ENCODE measurements at regions not wholly inside any gene's neighbourhood (a gene's known extent, or its start where the extent isn't known, plus 50 kb on each side); places are given as distances from the start of the nearest gene placed in this dataset.

- H3K9me3 ChIP-seq, result no peaks in the 10 kb centered on the region
- peaks cover 9 to 35% (median 22%) of the 10 kb centered on the region in 4 donors for H3K4me1 ChIP-seq
- no peak overlapping the region for H3K27ac ChIP-seq
- DNase-seq (peak in 1 of 2 donors; percentile 74), ATAC-seq (ENCODE audit: low FRiP score in 2 of 2) (no peak)
- H3K36me3 ChIP-seq, result no peaks in the 10 kb centered on the region
- WGBS, 2 donors, result 49 to 70% methylated on average over 7 to 15 of the region's 16 CpGs
- H3K27me3 ChIP-seq, result no peaks in the 10 kb centered on the region
- no peak overlapping the region for H3K4me3 ChIP-seq
- TF ChIP-seq POLR2AphosphoS5 (IDR thresholded peaks at IDR 0.05), result no peak
- TF ChIP-seq EP300 (IDR thresholded peaks at IDR 0.05), result no peak
- TF ChIP-seq POLR2A (IDR thresholded peaks at IDR 0.05), result no peak
Measured at GRCh38 chr21:43339668-43340067, 87.3 kb downstream of the SIK1 start.

GRCh38 chr21:43338951-43339350 is 88.0 kb downstream of the SIK1 start:
- no peak for ATAC-seq (ENCODE audit: low FRiP score in 2 of 2)
- TF ChIP-seq CTCF (IDR thresholded peaks at IDR 0.05), result no peak
- no peak for TF ChIP-seq POLR2A (IDR thresholded peaks at IDR 0.05)
- TF ChIP-seq EP300 (IDR thresholded peaks at IDR 0.05), result no peak
- TF ChIP-seq POLR2AphosphoS5 (IDR thresholded peaks at IDR 0.05), result no peak
- Histone ChIP-seq H3K27me3 (no peaks in the 10 kb centered on the region), H3K9me3 (no peaks in the 10 kb centered on the region), H3K27ac (no peak overlapping the region), H3K4me3 (no peak overlapping the region), H3K4me1 (peaks cover 8 to 33% (median 20%) of the 10 kb centered on the region in 4 donors), H3K36me3 (no peaks in the 10 kb centered on the region)
- 40 to 70% methylated on average over 4 to 5 of the region's 5 CpGs for WGBS, 2 donors
- no peak for DNase-seq

- peak in 1 of 2 donors; percentile 60 for DNase-seq
- WGBS, 2 donors, result 85 to 87% methylated on average over 11 to 13 of the region's 18 CpGs
- H3K4me1 ChIP-seq, result peaks cover 10 to 34% (median 21%) of the 10 kb centered on the region in 4 donors
Measured at GRCh38 chr21:43337901-43338655, 88.9 kb downstream of the SIK1 start.

GRCh38 chr21:43335119-43335518 is 91.8 kb downstream of the SIK1 start:
- Histone ChIP-seq H3K27me3 (no peaks in the 10 kb centered on the region), H3K9me3 (no peaks in the 10 kb centered on the region), H3K4me3 (no peak overlapping the region), H3K4me1 (peaks cover 12 to 26% (median 22%) of the 10 kb centered on the region in 4 donors), H3K36me3 (no peaks in the 10 kb centered on the region), H3K27ac (no peak overlapping the region)
- 86 to 97% methylated on average over 10 of the region's 10 CpGs for WGBS, 2 donors
- ATAC-seq (ENCODE audit: low FRiP score in 2 of 2), result no peak
- TF ChIP-seq CTCF (IDR thresholded peaks at IDR 0.05), result no peak
- TF ChIP-seq EP300 (IDR thresholded peaks at IDR 0.05), result no peak
- TF ChIP-seq POLR2AphosphoS5 (IDR thresholded peaks at IDR 0.05), result no peak
- TF ChIP-seq POLR2A (IDR thresholded peaks at IDR 0.05), result no peak
- no peak for DNase-seq

More at GRCh38 chr21:43337901-43338655, 88.9 kb downstream of the SIK1 start:
- H3K4me3 ChIP-seq, result no peak overlapping the region
- no peak overlapping the region for H3K27ac ChIP-seq
- H3K36me3 ChIP-seq, result no peaks in the 10 kb centered on the region
- H3K9me3 ChIP-seq, result no peaks in the 10 kb centered on the region
- ATAC-seq (ENCODE audit: low FRiP score in 2 of 2), result no peak
- H3K27me3 ChIP-seq, result no peaks in the 10 kb centered on the region
- no peak for TF ChIP-seq POLR2AphosphoS5 (IDR thresholded peaks at IDR 0.05)
- TF ChIP-seq POLR2A (IDR thresholded peaks at IDR 0.05), result no peak
- TF ChIP-seq EP300 (IDR thresholded peaks at IDR 0.05), result no peak
- no peak for TF ChIP-seq CTCF (IDR thresholded peaks at IDR 0.05)

- Histone ChIP-seq H3K27me3 (no peaks in the 10 kb centered on the region), H3K4me3 (no peak overlapping the region), H3K9me3 (no peaks in the 10 kb centered on the region), H3K27ac (peak overlapping the region; percentile 13 to 80 (median 72)), H3K36me3 (no peaks in the 10 kb centered on the region), H3K4me1 (peaks cover 12 to 26% (median 22%) of the 10 kb centered on the region in 4 donors)
- TF ChIP-seq EP300 (IDR thresholded peaks at IDR 0.05) (no peak), CTCF (IDR thresholded peaks at IDR 0.05) (no peak), POLR2A (IDR thresholded peaks at IDR 0.05) (no peak), POLR2AphosphoS5 (IDR thresholded peaks at IDR 0.05) (no peak)
- WGBS, 2 donors, result 87 to 90% methylated on average over 16 of the region's 16 CpGs
- DNase-seq (no peak), ATAC-seq (ENCODE audit: low FRiP score in 2 of 2) (no peak)
Measured at GRCh38 chr21:43334214-43334958, 92.5 kb downstream of the SIK1 start.
